ENCODE measurements at regions not wholly inside any gene's neighbourhood (a gene's known extent, or its start where the extent isn't known, plus 50 kb on each side); places are given as distances from the start of the nearest gene placed in this dataset.

GRCh38 chr6:139728876-139729427 lies 354.5 kb upstream of the CITED2 start:
- TF ChIP-seq CTCF (IDR thresholded peaks at IDR 0.05): no peak
- no peak for TF ChIP-seq POLR2A (IDR thresholded peaks at IDR 0.05)

Data from heart left ventricle (tissue), 13 donors.